Fibroblast of the aortic adventitia (primary cell): ENCODE measurements at regions not wholly inside any gene's neighbourhood (a gene's known extent, or its start where the extent isn't known, plus 50 kb on each side); places are given as distances from the start of the nearest gene placed in this dataset.
"Not testable (repeated sequence)": the region's sequence is repeated elsewhere in the genome, so short reads cannot be mapped to it uniquely, and the experiment has no call there.

Experiments
- DNase-seq: peaks from one replicate; pipeline ENCODE4 v3.0.0-alpha.2; 2010; ENCODE audit warnings: low read depth
- H3K4me3 ChIP-seq: 2 replicates; pipeline ENCODE4 v1.5.1; 2011; ENCODE audit warnings: low read depth, mild to moderate bottlenecking, control low read depth, low read length, moderate library complexity
- CTCF ChIP-seq: IDR thresholded peaks from 2 replicates; pipeline ENCODE4 v1.5.1; 2011; ENCODE audit warnings: mild to moderate bottlenecking, low read length, control low read depth, inconsistent platforms; ENCODE audit not compliant: insufficient read depth

DNA sequence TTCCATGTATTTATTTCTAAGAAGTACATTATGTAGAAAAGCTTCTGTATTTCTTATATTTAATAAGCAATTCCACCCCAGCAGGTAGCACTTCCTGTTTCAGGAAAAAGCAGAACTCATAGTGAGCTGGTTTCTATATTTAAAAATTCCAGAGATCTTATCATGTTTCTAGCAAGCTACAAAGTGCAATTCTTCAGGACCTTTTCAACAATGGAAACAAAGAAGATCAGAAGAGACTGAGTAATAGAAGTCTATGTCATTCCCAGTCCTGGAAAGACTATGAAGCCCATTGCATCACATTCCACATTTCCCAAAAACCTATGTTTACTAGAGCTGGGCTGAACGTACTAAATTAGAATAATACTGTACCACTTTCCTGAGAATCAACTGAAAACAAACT is 302.6 kb upstream of the NRSN1 start:
- no peak for TF ChIP-seq CTCF
- no peak overlapping the region for H3K4me3 ChIP-seq
- DNase-seq, result no peak

- H3K4me3 ChIP-seq, result no peak overlapping the region
- no peak for DNase-seq
- TF ChIP-seq CTCF, result no peak
Measured at GRCh38 chr6:23826572-23826971, 299.4 kb upstream of the NRSN1 start.

- H3K4me3 ChIP-seq, result no peak overlapping the region
- DNase-seq, result no peak
- TF ChIP-seq CTCF, result no peak
Measured at GRCh38 chr6:23828861-23829260, 297.2 kb upstream of the NRSN1 start.

GRCh38 chr6:23841116-23841515 is 284.9 kb upstream of the NRSN1 start:
- DNase-seq, result no peak
- TF ChIP-seq CTCF, result no peak
- no peak overlapping the region for H3K4me3 ChIP-seq

DNA sequence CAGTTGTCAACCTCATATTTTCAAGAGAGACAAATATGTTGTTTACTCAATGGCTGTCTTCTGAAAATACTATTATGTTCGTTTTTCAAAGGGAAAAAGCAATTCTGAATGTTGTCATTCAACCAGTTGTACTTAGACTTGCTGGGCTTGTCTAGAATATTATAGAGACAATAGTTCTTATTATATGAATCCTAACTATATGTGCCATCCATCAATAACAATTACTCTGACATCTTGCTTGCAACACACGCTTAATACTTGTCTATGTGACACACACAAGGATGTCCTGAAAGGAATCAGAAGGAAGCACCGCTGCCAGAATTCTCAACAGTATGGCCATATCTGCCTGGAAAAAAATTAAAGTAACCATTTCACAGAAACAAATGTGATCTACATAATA is 283.3 kb upstream of the NRSN1 start:
- TF ChIP-seq CTCF, result no peak
- H3K4me3 ChIP-seq, result no peak overlapping the region
- DNase-seq, result no peak

GRCh38 chr6:23851522-23851921 is 274.5 kb upstream of the NRSN1 start:
- no peak for TF ChIP-seq CTCF
- no peak for DNase-seq
- no peak overlapping the region for H3K4me3 ChIP-seq

- not testable (repeated sequence) for H3K4me3 ChIP-seq, DNase-seq
Measured at GRCh38 chr6:23853566-23854133, 272.4 kb upstream of the NRSN1 start.

DNA sequence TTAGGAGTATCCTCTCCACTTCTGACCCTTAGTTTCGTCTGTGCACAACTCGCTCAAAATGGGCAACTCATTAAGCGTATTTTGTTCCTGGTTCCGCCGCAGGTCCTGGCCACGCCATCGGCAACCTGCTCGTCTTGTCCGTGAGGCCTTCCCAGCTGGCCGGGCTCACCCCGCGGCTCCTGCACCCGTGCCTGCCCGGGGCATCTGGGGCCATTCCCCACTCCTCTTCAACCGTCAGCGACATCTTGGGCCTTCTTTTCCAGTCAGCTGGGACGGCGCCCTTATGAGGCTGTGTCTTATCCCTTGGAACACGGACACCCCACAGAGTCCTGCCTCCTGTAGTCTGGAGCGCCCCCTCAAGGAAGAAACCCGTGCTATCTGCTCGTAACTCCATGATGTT is 271.9 kb upstream of the NRSN1 start:
- not testable (repeated sequence) for H3K4me3 ChIP-seq, DNase-seq
